ENCODE measurements at regions not wholly inside any gene's neighbourhood (a gene's known extent, or its start where the extent isn't known, plus 50 kb on each side); places are given as distances from the start of the nearest gene placed in this dataset.

- TF ChIP-seq POLR2AphosphoS5 (IDR thresholded peaks at IDR 0.05) (no peak), CTCF (IDR thresholded peaks at IDR 0.05) (no peak), POLR2A (IDR thresholded peaks at IDR 0.05) (no peak), EP300 (IDR thresholded peaks at IDR 0.05; ENCODE audit: low read depth) (no peak)
Observed at GRCh38 chr10:133011882-133012281, 69.5 kb upstream of the CFAP46 start.
